ENCODE measurements at regions not wholly inside any gene's neighbourhood (a gene's known extent, or its start where the extent isn't known, plus 50 kb on each side); places are given as distances from the start of the nearest gene placed in this dataset.

GRCh38 chr11:135037828-135038227, 625.8 kb upstream of the B3GAT1 start:
- TF ChIP-seq, protein P1, sequence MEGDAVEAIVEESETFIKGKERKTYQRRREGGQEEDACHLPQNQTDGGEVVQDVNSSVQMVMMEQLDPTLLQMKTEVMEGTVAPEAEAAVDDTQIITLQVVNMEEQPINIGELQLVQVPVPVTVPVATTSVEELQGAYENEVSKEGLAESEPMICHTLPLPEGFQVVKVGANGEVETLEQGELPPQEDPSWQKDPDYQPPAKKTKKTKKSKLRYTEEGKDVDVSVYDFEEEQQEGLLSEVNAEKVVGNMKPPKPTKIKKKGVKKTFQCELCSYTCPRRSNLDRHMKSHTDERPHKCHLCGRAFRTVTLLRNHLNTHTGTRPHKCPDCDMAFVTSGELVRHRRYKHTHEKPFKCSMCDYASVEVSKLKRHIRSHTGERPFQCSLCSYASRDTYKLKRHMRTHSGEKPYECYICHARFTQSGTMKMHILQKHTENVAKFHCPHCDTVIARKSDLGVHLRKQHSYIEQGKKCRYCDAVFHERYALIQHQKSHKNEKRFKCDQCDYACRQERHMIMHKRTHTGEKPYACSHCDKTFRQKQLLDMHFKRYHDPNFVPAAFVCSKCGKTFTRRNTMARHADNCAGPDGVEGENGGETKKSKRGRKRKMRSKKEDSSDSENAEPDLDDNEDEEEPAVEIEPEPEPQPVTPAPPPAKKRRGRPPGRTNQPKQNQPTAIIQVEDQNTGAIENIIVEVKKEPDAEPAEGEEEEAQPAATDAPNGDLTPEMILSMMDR (IDR thresholded peaks at IDR 0.05), result no peak
- Histone ChIP-seq H3K4me3 (no peak overlapping the region), H3K4me1 (no peaks in the 10 kb centered on the region), H3K36me3 (no peaks in the 10 kb centered on the region), H3K27me3 (no peaks in the 10 kb centered on the region), H3K9me3 (no peaks in the 10 kb centered on the region), H3K27ac (no peak overlapping the region)
- ATAC-seq (peak; percentile 16), DNase-seq (no peak)
- intact Hi-C loops (cut with DNase I), result no loop called here

DNA sequence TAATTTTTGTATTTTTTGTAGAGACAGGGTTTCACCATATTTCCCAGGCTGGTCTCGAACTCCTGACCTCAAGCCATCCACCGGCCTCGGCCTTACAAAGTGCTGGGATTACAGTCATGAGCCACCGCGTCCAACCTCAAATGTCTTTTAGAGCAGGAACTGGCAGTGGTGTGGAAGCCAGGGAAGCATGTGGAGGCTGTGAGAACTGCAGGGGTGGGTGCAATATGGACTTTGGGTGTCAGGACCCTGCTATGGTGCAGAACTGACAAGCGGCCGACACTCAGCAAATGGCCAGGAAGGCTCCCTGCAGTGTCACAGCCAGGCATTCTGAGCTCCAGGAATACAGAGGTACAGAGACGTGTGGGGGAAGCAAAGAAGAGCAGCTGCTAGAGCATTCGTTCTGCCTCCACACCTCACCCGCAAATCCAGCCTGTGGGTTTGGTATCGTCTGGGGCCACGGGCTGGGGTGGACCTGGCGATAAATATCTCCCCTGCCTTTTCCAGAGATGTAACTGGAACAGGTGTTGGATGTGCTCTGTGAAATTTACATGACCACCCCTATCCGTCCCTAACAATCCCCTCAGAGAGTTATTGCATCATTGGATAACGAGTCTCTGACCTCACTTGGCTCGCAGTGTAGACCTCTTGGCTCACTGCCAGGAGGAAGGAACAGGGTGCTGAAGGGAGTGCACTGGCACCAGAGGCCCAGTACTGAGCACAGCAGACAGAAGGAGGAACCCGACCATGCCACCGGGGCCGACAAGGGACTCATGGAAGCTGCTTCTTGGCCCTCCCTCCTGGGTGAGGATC, 624.7 kb upstream of the B3GAT1 start:
- Histone ChIP-seq H3K27ac (no peak overlapping the region), H3K4me1 (no peaks in the 10 kb centered on the region), H3K4me3 (no peak overlapping the region), H3K9me3 (no peaks in the 10 kb centered on the region), H3K36me3 (no peaks in the 10 kb centered on the region), H3K27me3 (no peaks in the 10 kb centered on the region)
- TF ChIP-seq, protein P1 (IDR thresholded peaks at IDR 0.05), result no peak
- no peak for ATAC-seq
- intact Hi-C loops (cut with DNase I), result no loop called here
- no peak for DNase-seq

GRCh38 chr11:135035282-135035681, 623.2 kb upstream of the B3GAT1 start:
- ATAC-seq, result no peak
- no peak for DNase-seq
- no peaks in the 10 kb centered on the region for H3K27me3 ChIP-seq
- intact Hi-C loops (cut with DNase I), result no loop called here
- no peaks in the 10 kb centered on the region for H3K36me3 ChIP-seq
- no peaks in the 10 kb centered on the region for H3K4me1 ChIP-seq
- no peak overlapping the region for H3K4me3 ChIP-seq
- TF ChIP-seq, protein P1 (IDR thresholded peaks at IDR 0.05), result no peak
- no peak overlapping the region for H3K27ac ChIP-seq
- H3K9me3 ChIP-seq, result no peaks in the 10 kb centered on the region

DNA sequence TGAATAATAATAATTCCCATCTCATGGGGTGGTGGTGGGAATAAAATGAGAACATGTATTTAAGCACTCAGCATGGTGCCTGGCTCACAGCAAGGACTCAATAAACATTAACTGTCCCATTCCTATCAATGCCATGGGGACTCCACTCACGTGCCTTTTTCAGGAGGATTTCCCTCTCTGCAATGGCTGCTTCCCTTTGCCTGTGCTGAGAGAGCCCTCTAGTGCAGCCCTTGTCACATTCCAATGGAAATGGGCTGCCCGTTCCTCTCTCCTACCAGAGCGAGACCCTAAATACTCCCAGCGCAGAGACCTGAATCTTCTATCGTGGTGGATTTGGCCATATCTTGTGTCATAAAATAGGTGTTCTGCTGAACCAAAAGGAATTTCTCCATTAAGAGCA, 621.5 kb upstream of the B3GAT1 start:
- Histone ChIP-seq H3K36me3 (no peaks in the 10 kb centered on the region), H3K4me3 (no peak overlapping the region), H3K27me3 (no peaks in the 10 kb centered on the region), H3K27ac (no peak overlapping the region), H3K4me1 (no peaks in the 10 kb centered on the region), H3K9me3 (no peaks in the 10 kb centered on the region)
- no peak for DNase-seq
- TF ChIP-seq, protein P1 (IDR thresholded peaks at IDR 0.05), result peak; percentile 30
- intact Hi-C loops (cut with DNase I), result no loop called here
- ATAC-seq, result no peak

GRCh38 chr11:135031205-135031989, 619.4 kb upstream of the B3GAT1 start:
- Histone ChIP-seq H3K4me3 (no peak overlapping the region), H3K27me3 (no peaks in the 10 kb centered on the region), H3K9me3 (no peaks in the 10 kb centered on the region), H3K4me1 (no peaks in the 10 kb centered on the region), H3K27ac (no peak overlapping the region), H3K36me3 (no peaks in the 10 kb centered on the region)
- DNase-seq (no peak), ATAC-seq (no peak)
- TF ChIP-seq, protein P1 (IDR thresholded peaks at IDR 0.05), result no peak
- intact Hi-C loops (cut with DNase I), result no loop called here

Data from upper lobe of right lung (tissue), 1 donor.